B cell (primary cell): ENCODE measurements at regions not wholly inside any gene's neighbourhood (a gene's known extent, or its start where the extent isn't known, plus 50 kb on each side); places are given as distances from the start of the nearest gene placed in this dataset.

Source experiments
- ATAC-seq: fragments of 200-7000 bp; cut with Tn5 transposase; one replicate; pipeline ENCODE4 v1.10.0; 2021; ENCODE audit warnings: low read depth, mild to moderate bottlenecking, moderate number of reproducible peaks, moderate library complexity
- CTCF ChIA-PET: fragments of 350-600 bp; sonication (Branson Sonifier 250); formaldehyde crosslinking; loops from one replicate; lab custom pipeline; 2021; ENCODE audit warnings: antibody characterized with exemption, inconsistent platforms; lab: Charles Lee
- POLR2A ChIA-PET: fragments of 350-600 bp; sonication (Branson Sonifier 250); formaldehyde crosslinking; loops from one replicate; lab custom pipeline; 2021; ENCODE audit warnings: antibody characterized with exemption; lab: Charles Lee
- DNase-seq: peaks from one replicate; pipeline ENCODE4 v3.0.0; 2013
- H2AFZ ChIP-seq: 2 replicates; pipeline ENCODE4 v1.6.1; 2012; ENCODE audit warnings: mild to moderate bottlenecking, low read depth, low read length; ENCODE audit not compliant: insufficient read depth, poor library complexity, severe bottlenecking
- H3K27ac ChIP-seq, 2 donors: 1 replicate in 1 of 2; 2 replicates in 1 of 2; pipeline ENCODE4 v1.5.1; 2012 to 2013; ENCODE audit warnings: low read length in 2 of 2, mild to moderate bottlenecking in 2 of 2, moderate library complexity in 1 of 2
- H3K27me3 ChIP-seq, 4 experiments: fragments of 200-600 bp in 1 of 4; sonication (generic) in 1 of 4; replicated peaks in 1 of 4; 1 replicate in 2 of 4; 2 replicates in 2 of 4; pipeline versions ENCODE4 v1.6.1 to v1.7.0; 2013 to 2016; ENCODE audit warnings: low read length in 3 of 4, mild to moderate bottlenecking in 2 of 4, mixed read lengths in 1 of 4, moderate library complexity in 1 of 4; ENCODE audit not compliant: insufficient read depth in 4 of 4, control insufficient read depth in 3 of 4; ENCODE audit errors: control extremely low read depth in 1 of 4
- H3K36me3 ChIP-seq, 2 experiments: replicated peaks in 1 of 2; 1 replicate in 1 of 2; 2 replicates in 1 of 2; pipeline versions ENCODE4 v1.6.1 to v1.7.1; 2013; ENCODE audit warnings: low read length in 1 of 2; ENCODE audit not compliant: insufficient read depth in 2 of 2, control insufficient read depth in 1 of 2; ENCODE audit errors: control extremely low read depth in 1 of 2, extremely low read depth in 1 of 2
- H3K4me1 ChIP-seq, 2 donors: fragments of 200-600 bp in 1 of 2; sonication (generic) in 1 of 2; 1 replicate in 1 of 2; 2 replicates in 1 of 2; pipeline versions ENCODE4 v1.5.1 to v1.6.1; 2013 to 2017; ENCODE audit warnings: low read length in 2 of 2; ENCODE audit not compliant: control insufficient read depth in 2 of 2, insufficient read depth in 2 of 2
- H3K4me2 ChIP-seq: replicated peaks from 2 replicates; pipeline ENCODE3; 2012; ENCODE audit warnings: mild to moderate bottlenecking, low read depth, low read length; ENCODE audit not compliant: poor library complexity, severe bottlenecking
- H3K4me3 ChIP-seq, 5 experiments: fragments of 200-600 bp in 1 of 5; sonication (generic) in 1 of 5; 1 replicate in 3 of 5; 2 replicates in 2 of 5; pipeline versions ENCODE4 v1.5.1 to v1.7.0; 2011 to 2016; ENCODE audit warnings: low read length in 4 of 5, mild to moderate bottlenecking in 4 of 5, low read depth in 2 of 5, control low read depth in 1 of 5, moderate library complexity in 1 of 5; ENCODE audit not compliant: insufficient read depth in 1 of 5; ENCODE audit errors: control extremely low read depth in 1 of 5, extremely low read depth in 1 of 5
- H3K79me2 ChIP-seq: fragments of 200-600 bp; sonication (generic); one replicate; pipeline ENCODE4 v1.6.0; 2016; ENCODE audit warnings: low read length; ENCODE audit not compliant: control insufficient read depth, insufficient read depth
- H3K9ac ChIP-seq: fragments of 200-600 bp; sonication (generic); 2 replicates; pipeline ENCODE4 v1.6.1; 2017; ENCODE audit warnings: mild to moderate bottlenecking, low read length, moderate library complexity
- H3K9me3 ChIP-seq, 3 donors: one replicate each; pipeline versions ENCODE4 v1.6.1 to v1.7.1; 2013; ENCODE audit warnings: low read length in 2 of 3; ENCODE audit not compliant: control insufficient read depth in 2 of 3, insufficient read depth in 1 of 3; ENCODE audit errors: control extremely low read depth in 1 of 3
- H4K20me1 ChIP-seq: 2 replicates; pipeline ENCODE4 v1.6.0; 2012; ENCODE audit warnings: mild to moderate bottlenecking, low read length; ENCODE audit not compliant: insufficient read depth, control insufficient read depth, poor library complexity, severe bottlenecking
- H3K27ac Mint-ChIP-seq: one replicate; pipeline ENCODE4 v1.8.0; 2021; ENCODE audit warnings: mixed read lengths
- H3K27me3 Mint-ChIP-seq: one replicate; pipeline ENCODE4 v1.8.0; 2021; ENCODE audit warnings: mixed read lengths
- H3K4me1 Mint-ChIP-seq: one replicate; pipeline ENCODE4 v1.8.0; 2021; ENCODE audit warnings: mixed read lengths
- H3K4me3 Mint-ChIP-seq: one replicate; pipeline ENCODE4 v1.8.0; 2021; ENCODE audit warnings: mixed read lengths
- H3K9me3 Mint-ChIP-seq: one replicate; pipeline ENCODE4 v1.8.0; 2022; ENCODE audit warnings: mixed read lengths; ENCODE audit not compliant: insufficient read depth
- CTCF ChIP-seq: fragments of 200-600 bp; IDR thresholded peaks from one replicate; pipeline ENCODE4 v1.8.0; 2022; ENCODE audit warnings: antibody characterized with exemption, mild to moderate bottlenecking
- EZH2 ChIP-seq: IDR thresholded peaks from 2 replicates; pipeline ENCODE4 v1.6.1; 2012; ENCODE audit warnings: borderline replicate concordance, low read depth, mild to moderate bottlenecking, moderate library complexity, low read length; ENCODE audit not compliant: insufficient read depth, poor library complexity, severe bottlenecking
- WGBS: methylation state at CpG from one replicate; pipeline ENCODE4 v1.1.5; 2013; ENCODE audit warnings: missing lambda C conversion rate; ENCODE audit not compliant: insufficient coverage; 5-methylcytosine and 5-hydroxymethylcytosine counted together
- intact Hi-C: fragments of 100-400 bp; cut with micrococcal nuclease; formaldehyde crosslinking; loops from one replicate; pipeline ENCODE4 v1.10.0; 2022

- Histone ChIP-seq H3K9ac (no peak overlapping the region), H4K20me1 (no peaks in the 10 kb centered on the region), H3K27me3 (no peaks in the 10 kb centered on the region), H3K9me3 (peaks cover 0 to 18% (median 13%) of the 10 kb centered on the region in 3 donors), H3K4me2 (no peak overlapping the region), H3K79me2 (no peaks in the 10 kb centered on the region), H3K36me3 (no peaks in the 10 kb centered on the region), H3K4me1 (no peaks in the 10 kb centered on the region), H2AFZ (no peak overlapping the region), H3K4me3 (no peak overlapping the region), H3K27ac (no peak overlapping the region)
- H3K27me3 Mint-ChIP-seq, result no peaks in the 10 kb centered on the region
- no peak overlapping the region for H3K4me3 Mint-ChIP-seq
- ChIA-PET CTCF (no interaction called here), POLR2A (no interaction called here)
- intact Hi-C loops, result no loop called here
- no peaks in the 10 kb centered on the region for H3K4me1 Mint-ChIP-seq
- ATAC-seq (no peak), DNase-seq (no peak)
- WGBS, result 95% methylated on average over 2 of the region's 2 CpGs
- peaks cover 3% of the 10 kb centered on the region for H3K9me3 Mint-ChIP-seq
- TF ChIP-seq CTCF (no peak), EZH2 (no peak)
- no peak overlapping the region for H3K27ac Mint-ChIP-seq
Measured at GRCh38 chr17:63362115-63362514, 84.0 kb downstream of the CYB561 start.

GRCh38 chr17:63364387-63364786 lies 81.7 kb downstream of the CYB561 start:
- Histone ChIP-seq H3K9ac (no peak overlapping the region), H3K4me1 (no peaks in the 10 kb centered on the region), H3K36me3 (no peaks in the 10 kb centered on the region), H3K27me3 (no peaks in the 10 kb centered on the region), H2AFZ (no peak overlapping the region), H3K9me3 (peaks cover 0 to 18% (median 13%) of the 10 kb centered on the region in 3 donors), H3K79me2 (no peaks in the 10 kb centered on the region), H3K4me2 (no peak overlapping the region), H4K20me1 (no peaks in the 10 kb centered on the region), H3K27ac (no peak overlapping the region), H3K4me3 (no peak overlapping the region)
- TF ChIP-seq EZH2 (no peak), CTCF (no peak)
- Mint-ChIP-seq H3K27ac (no peak overlapping the region), H3K4me3 (no peak overlapping the region), H3K4me1 (no peaks in the 10 kb centered on the region), H3K27me3 (no peaks in the 10 kb centered on the region), H3K9me3 (peaks cover 3% of the 10 kb centered on the region)
- ChIA-PET POLR2A (no interaction called here), CTCF (interaction anchor here (0.6 to 2.2 kb wide), 2 partner anchors 11 to 62 kb away, joined by 3 to 5 read pairs; no protein-coding TSS in a partner anchor)
- 90% methylated on average over 2 of the region's 2 CpGs for WGBS
- ATAC-seq (no peak), DNase-seq (no peak)
- intact Hi-C loops, result no loop called here
